Keratinocyte (primary cell): ENCODE measurements at regions not wholly inside any gene's neighbourhood (a gene's known extent, or its start where the extent isn't known, plus 50 kb on each side); places are given as distances from the start of the nearest gene placed in this dataset.

Source experiments
- EZH2 ChIP-seq: IDR thresholded peaks from one replicate; pipeline ENCODE4 v1.6.1; 2012; ENCODE audit warnings: inconsistent platforms, mild to moderate bottlenecking, low read length, moderate library complexity
- TF ChIP-seq, protein P1 (sequence below), 3 experiments: IDR thresholded peaks in 1 of 3; conservative IDR thresholded peaks in 1 of 3; optimal IDR thresholded peaks in 1 of 3; 2 replicates in 2 of 3; 3 replicates in 1 of 3; pipeline versions ENCODE3 to v1.5.1; 2011; ENCODE audit warnings: low read length in 3 of 3, mild to moderate bottlenecking in 3 of 3, moderate library complexity in 2 of 3, control low read depth in 1 of 3, inconsistent platforms in 1 of 3; ENCODE audit not compliant: insufficient read depth in 2 of 3; ENCODE audit errors: extremely low read depth in 1 of 3

DNA sequence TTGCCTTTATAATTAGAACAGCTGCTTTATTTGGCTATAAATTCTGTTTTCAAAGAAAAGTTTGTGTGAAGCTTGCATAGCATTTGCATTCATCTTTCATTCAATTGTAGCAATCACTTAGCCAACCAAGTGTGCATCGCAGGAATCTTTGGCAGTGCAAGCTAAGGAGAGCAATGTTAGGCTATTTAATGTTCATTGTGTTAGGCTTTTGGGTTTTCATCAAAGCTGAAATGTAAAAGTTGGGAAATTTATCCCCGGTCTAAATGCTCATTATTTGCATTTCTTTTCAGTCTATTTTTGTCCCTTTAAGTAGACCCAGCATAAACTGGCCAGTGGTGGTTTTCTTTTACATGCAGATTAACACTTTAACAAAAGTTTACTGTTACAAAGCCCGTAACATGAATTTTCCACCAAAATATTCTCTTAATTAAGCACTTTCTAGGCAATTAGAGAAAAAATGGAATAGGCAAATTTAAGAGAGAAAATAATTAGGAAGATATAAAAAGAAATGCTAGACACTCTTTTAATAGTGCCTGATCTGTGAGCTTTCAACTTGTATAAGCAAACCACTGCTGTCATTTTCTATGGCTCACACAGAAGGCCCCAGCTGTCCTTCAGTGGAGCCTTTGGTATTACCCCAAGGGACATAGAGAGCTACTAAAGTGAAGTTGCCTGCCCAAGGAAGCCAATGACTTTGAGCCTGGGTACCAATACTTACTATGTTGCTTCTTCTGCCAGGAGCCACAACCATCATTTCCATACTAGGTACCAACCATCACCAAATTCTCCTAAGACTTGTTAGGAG lies 898.9 kb upstream of the SEL1L start:
- TF ChIP-seq, protein P1, sequence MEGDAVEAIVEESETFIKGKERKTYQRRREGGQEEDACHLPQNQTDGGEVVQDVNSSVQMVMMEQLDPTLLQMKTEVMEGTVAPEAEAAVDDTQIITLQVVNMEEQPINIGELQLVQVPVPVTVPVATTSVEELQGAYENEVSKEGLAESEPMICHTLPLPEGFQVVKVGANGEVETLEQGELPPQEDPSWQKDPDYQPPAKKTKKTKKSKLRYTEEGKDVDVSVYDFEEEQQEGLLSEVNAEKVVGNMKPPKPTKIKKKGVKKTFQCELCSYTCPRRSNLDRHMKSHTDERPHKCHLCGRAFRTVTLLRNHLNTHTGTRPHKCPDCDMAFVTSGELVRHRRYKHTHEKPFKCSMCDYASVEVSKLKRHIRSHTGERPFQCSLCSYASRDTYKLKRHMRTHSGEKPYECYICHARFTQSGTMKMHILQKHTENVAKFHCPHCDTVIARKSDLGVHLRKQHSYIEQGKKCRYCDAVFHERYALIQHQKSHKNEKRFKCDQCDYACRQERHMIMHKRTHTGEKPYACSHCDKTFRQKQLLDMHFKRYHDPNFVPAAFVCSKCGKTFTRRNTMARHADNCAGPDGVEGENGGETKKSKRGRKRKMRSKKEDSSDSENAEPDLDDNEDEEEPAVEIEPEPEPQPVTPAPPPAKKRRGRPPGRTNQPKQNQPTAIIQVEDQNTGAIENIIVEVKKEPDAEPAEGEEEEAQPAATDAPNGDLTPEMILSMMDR (optimal IDR thresholded peaks at IDR 0.05 in 1 of 3, IDR thresholded peaks at IDR 0.05 in 1 of 3, conservative IDR thresholded peaks at IDR 0.05 in 1 of 3; ENCODE audit: extremely low read depth in 1 of 3, insufficient read depth in 2 of 3, low read length in 3 of 3): no peak
- no peak for TF ChIP-seq EZH2
